SK-N-SH treated with all-trans-retinoic acid at 6 μM for 48 hours (cell line): ENCODE measurements at regions not wholly inside any gene's neighbourhood (a gene's known extent, or its start where the extent isn't known, plus 50 kb on each side); places are given as distances from the start of the nearest gene placed in this dataset.

ENCODE experiments used
- SNAI2 ChIP-seq: fragments of 250-450 bp; sonication (Bioruptor Pico); IDR thresholded peaks from 2 replicates; pipeline ENCODE4 v1.5.0; 2020; ENCODE audit warnings: mild to moderate bottlenecking, moderate library complexity
- ZNF8 ChIP-seq: fragments of 450-650 bp; formaldehyde crosslinking; IDR thresholded peaks from 2 replicates; pipeline ENCODE4 v1.5.0; 2020; ENCODE audit warnings: mild to moderate bottlenecking, moderate library complexity
- TF ChIP-seq, protein P1 (sequence below): fragments of 250-450 bp; sonication (Bioruptor Pico); IDR thresholded peaks from 2 replicates; pipeline ENCODE4 v1.8.0; 2021; ENCODE audit warnings: low read depth, mild to moderate bottlenecking, moderate library complexity, borderline replicate concordance
- TF ChIP-seq, protein P2 (sequence below): fragments of 250-450 bp; sonication (Bioruptor Pico); IDR thresholded peaks from 2 replicates; pipeline ENCODE4 v1.5.1; 2020; ENCODE audit warnings: low read depth, mild to moderate bottlenecking, moderate library complexity

DNA sequence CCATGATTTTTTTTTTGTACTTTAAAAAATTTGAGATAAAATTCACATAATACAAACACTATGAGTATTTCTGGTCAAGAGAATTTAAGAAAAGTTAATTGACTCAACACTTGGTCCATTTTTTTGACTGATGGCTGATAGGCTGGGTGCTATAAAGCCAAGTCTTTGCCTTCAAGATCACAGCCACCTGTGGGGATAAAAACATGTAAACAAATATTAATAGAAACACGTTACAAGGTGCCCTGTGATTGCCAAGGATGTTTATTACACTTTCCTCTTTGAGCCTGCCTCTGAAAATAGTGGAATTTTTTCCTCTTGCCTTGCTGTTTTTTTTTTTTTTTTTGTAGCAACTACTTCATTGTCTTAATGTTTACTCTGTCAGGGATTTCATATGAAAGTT is 63.3 kb downstream of the FHIP1A start:
- TF ChIP-seq, protein P1, sequence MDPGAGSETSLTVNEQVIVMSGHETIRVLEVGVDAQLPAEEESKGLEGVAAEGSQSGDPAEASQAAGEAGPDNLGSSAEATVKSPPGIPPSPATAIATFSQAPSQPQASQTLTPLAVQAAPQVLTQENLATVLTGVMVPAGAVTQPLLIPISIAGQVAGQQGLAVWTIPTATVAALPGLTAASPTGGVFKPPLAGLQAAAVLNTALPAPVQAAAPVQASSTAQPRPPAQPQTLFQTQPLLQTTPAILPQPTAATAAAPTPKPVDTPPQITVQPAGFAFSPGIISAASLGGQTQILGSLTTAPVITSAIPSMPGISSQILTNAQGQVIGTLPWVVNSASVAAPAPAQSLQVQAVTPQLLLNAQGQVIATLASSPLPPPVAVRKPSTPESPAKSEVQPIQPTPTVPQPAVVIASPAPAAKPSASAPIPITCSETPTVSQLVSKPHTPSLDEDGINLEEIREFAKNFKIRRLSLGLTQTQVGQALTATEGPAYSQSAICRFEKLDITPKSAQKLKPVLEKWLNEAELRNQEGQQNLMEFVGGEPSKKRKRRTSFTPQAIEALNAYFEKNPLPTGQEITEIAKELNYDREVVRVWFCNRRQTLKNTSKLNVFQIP (CRISPR knock-in tag), result no peak
- no peak for TF ChIP-seq ZNF8
- TF ChIP-seq, protein P2, sequence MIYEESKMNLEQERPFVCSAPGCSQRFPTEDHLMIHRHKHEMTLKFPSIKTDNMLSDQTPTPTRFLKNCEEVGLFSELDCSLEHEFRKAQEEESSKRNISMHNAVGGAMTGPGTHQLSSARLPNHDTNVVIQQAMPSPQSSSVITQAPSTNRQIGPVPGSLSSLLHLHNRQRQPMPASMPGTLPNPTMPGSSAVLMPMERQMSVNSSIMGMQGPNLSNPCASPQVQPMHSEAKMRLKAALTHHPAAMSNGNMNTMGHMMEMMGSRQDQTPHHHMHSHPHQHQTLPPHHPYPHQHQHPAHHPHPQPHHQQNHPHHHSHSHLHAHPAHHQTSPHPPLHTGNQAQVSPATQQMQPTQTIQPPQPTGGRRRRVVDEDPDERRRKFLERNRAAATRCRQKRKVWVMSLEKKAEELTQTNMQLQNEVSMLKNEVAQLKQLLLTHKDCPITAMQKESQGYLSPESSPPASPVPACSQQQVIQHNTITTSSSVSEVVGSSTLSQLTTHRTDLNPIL, result no peak
- no peak for TF ChIP-seq SNAI2 (CRISPR knock-in tag)
